Peyer's patch (tissue), 4 donors: ENCODE measurements at regions not wholly inside any gene's neighbourhood (a gene's known extent, or its start where the extent isn't known, plus 50 kb on each side); places are given as distances from the start of the nearest gene placed in this dataset.

Experiments
- POLR2A ChIP-seq, 2 donors: fragments of 450-650 bp; IDR thresholded peaks; one replicate each; pipeline ENCODE4 v1.5.1; 2017; ENCODE audit warnings: antibody characterized with exemption in 2 of 2, mild to moderate bottlenecking in 2 of 2, moderate library complexity in 2 of 2
- TF ChIP-seq, protein P1 (sequence below), 6 experiments: fragments of 450-650 bp in 4 of 6; fragments of 200-600 bp in 2 of 6; sonication (generic) in 1 of 6; IDR thresholded peaks; one replicate each; pipeline ENCODE4 v1.5.1; 2017 to 2019; ENCODE audit warnings: antibody characterized with exemption in 6 of 6, mild to moderate bottlenecking in 3 of 6, moderate library complexity in 1 of 6

- TF ChIP-seq POLR2A (IDR thresholded peaks at IDR 0.05): no peak
- TF ChIP-seq, protein P1, sequence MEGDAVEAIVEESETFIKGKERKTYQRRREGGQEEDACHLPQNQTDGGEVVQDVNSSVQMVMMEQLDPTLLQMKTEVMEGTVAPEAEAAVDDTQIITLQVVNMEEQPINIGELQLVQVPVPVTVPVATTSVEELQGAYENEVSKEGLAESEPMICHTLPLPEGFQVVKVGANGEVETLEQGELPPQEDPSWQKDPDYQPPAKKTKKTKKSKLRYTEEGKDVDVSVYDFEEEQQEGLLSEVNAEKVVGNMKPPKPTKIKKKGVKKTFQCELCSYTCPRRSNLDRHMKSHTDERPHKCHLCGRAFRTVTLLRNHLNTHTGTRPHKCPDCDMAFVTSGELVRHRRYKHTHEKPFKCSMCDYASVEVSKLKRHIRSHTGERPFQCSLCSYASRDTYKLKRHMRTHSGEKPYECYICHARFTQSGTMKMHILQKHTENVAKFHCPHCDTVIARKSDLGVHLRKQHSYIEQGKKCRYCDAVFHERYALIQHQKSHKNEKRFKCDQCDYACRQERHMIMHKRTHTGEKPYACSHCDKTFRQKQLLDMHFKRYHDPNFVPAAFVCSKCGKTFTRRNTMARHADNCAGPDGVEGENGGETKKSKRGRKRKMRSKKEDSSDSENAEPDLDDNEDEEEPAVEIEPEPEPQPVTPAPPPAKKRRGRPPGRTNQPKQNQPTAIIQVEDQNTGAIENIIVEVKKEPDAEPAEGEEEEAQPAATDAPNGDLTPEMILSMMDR (IDR thresholded peaks at IDR 0.05): no peak
Measured at GRCh38 chr20:4065391-4065844, 50.1 kb upstream of the RNF24 start.
